H1 (cell line): ENCODE measurements at regions not wholly inside any gene's neighbourhood (a gene's known extent, or its start where the extent isn't known, plus 50 kb on each side); places are given as distances from the start of the nearest gene placed in this dataset.

Source experiments
- CTCF ChIA-PET: fragments of 300-600 bp; sonication (Branson Sonifier 250); formaldehyde crosslinking; loops from one replicate; lab custom pipeline; 2021; ENCODE audit not compliant: partially characterized antibody; lab: Charles Lee
- POLR2A ChIA-PET: fragments of 300-600 bp; sonication (Branson Sonifier 250); formaldehyde crosslinking; loops from one replicate; lab custom pipeline; 2021; ENCODE audit warnings: inconsistent platforms; ENCODE audit not compliant: partially characterized antibody; lab: Charles Lee
- DNase-seq, 2 experiments: peaks; one replicate each; pipeline versions ENCODE4 v3.0.0 to v3.0.0-alpha.2; 2010 to 2022; ENCODE audit warnings: low spot score in 2 of 2, low read depth in 1 of 2, mixed read lengths in 1 of 2
- FAIRE-seq: peaks from 2 replicates; lab custom pipeline; 2011; peaks lifted over from hg19 to GRCh38; lab: Jason Lieb, UNC
- H2AFZ ChIP-seq: 2 replicates; pipeline ENCODE4 v1.8.1; 2012; ENCODE audit warnings: low read length, inconsistent platforms
- H2AK5ac ChIP-seq: 2 replicates; pipeline ENCODE4 v1.6.1; 2013; ENCODE audit warnings: low read depth, low read length
- H2BK120ac ChIP-seq: replicated peaks from 2 replicates; pipeline ENCODE3; 2013; ENCODE audit warnings: low read depth, low read length, inconsistent platforms
- H2BK12ac ChIP-seq: 2 replicates; pipeline ENCODE4 v1.6.1; 2013; ENCODE audit warnings: low read depth, low read length
- H2BK15ac ChIP-seq: 2 replicates; pipeline ENCODE4 v1.6.1; 2013; ENCODE audit warnings: low read length
- H2BK20ac ChIP-seq: 2 replicates; pipeline ENCODE4 v1.6.1; 2013; ENCODE audit warnings: low read length
- H2BK5ac ChIP-seq: 2 replicates; pipeline ENCODE4 v1.6.1; 2013; ENCODE audit warnings: low read depth, low read length
- H3K14ac ChIP-seq: 2 replicates; pipeline ENCODE4 v1.6.1; 2013; ENCODE audit warnings: inconsistent platforms; ENCODE audit not compliant: insufficient read length
- H3K18ac ChIP-seq: 2 replicates; pipeline ENCODE4 v1.6.1; 2013; ENCODE audit warnings: low read length; ENCODE audit errors: extremely low read depth
- H3K23ac ChIP-seq: 2 replicates; pipeline ENCODE4 v1.6.1; 2013; ENCODE audit warnings: inconsistent platforms; ENCODE audit not compliant: insufficient read length
- H3K23me2 ChIP-seq: 2 replicates; pipeline ENCODE4 v1.6.1; 2013; ENCODE audit warnings: low read depth, low read length
- H3K27ac ChIP-seq: 2 replicates; pipeline ENCODE4 v1.6.1; 2011; ENCODE audit warnings: low read depth, low read length, inconsistent platforms
- H3K27me3 ChIP-seq, 4 experiments: replicated peaks in 1 of 4; 1 replicate in 1 of 4; 2 replicates in 3 of 4; pipeline versions ENCODE4 v1.6.1 to v1.8.1; 2011 to 2013; ENCODE audit warnings: low read length in 3 of 4, mild to moderate bottlenecking in 3 of 4, inconsistent platforms in 2 of 4, mixed read lengths in 2 of 4, moderate library complexity in 1 of 4; ENCODE audit not compliant: control insufficient read depth in 3 of 4, insufficient read depth in 3 of 4; ENCODE audit errors: extremely low read depth in 1 of 4
- H3K36me3 ChIP-seq, 4 experiments: 2 replicates each; pipeline versions ENCODE4 v1.6.1 to v1.8.1; 2011 to 2013; ENCODE audit warnings: mild to moderate bottlenecking in 4 of 4, low read length in 3 of 4, moderate library complexity in 2 of 4, control low read depth in 1 of 4, inconsistent platforms in 1 of 4; ENCODE audit not compliant: insufficient read depth in 4 of 4, control insufficient read depth in 2 of 4
- H3K4ac ChIP-seq: replicated peaks from 2 replicates; pipeline ENCODE3; 2013; ENCODE audit warnings: low read length, low read depth, mixed read lengths, inconsistent platforms; ENCODE audit not compliant: insufficient read length
- H3K4me1 ChIP-seq, 4 experiments: replicated peaks in 1 of 4; 1 replicate in 1 of 4; 2 replicates in 3 of 4; pipeline versions ENCODE4 v1.6.1 to v1.8.1; 2011 to 2013; ENCODE audit warnings: low read length in 3 of 4, inconsistent platforms in 2 of 4, mixed read lengths in 1 of 4; ENCODE audit not compliant: insufficient read depth in 4 of 4, control insufficient read depth in 3 of 4
- H3K4me2 ChIP-seq, 2 experiments: 2 replicates each; pipeline versions ENCODE4 v1.6.1 to v1.8.1; 2011 to 2013; ENCODE audit warnings: low read depth in 2 of 2, low read length in 2 of 2, control low read depth in 1 of 2, inconsistent platforms in 1 of 2, mild to moderate bottlenecking in 1 of 2; ENCODE audit not compliant: insufficient read depth in 1 of 2
- H3K4me3 ChIP-seq, 4 experiments: fragments of 200-600, 300-600 bp in 1 of 4; sonication (generic), shearing (Covaris generic), sonication (Bioruptor Twin) in 1 of 4; 2 replicates each; pipeline versions ENCODE4 v1.5.1 to v1.8.1; 2011 to 2016; ENCODE audit warnings: low read length in 4 of 4, low read depth in 3 of 4, control low read depth in 2 of 4, inconsistent platforms in 2 of 4, mild to moderate bottlenecking in 2 of 4, mixed read lengths in 1 of 4, moderate library complexity in 1 of 4; ENCODE audit not compliant: insufficient read depth in 2 of 4; ENCODE audit errors: extremely low read depth in 1 of 4
- H3K56ac ChIP-seq: replicated peaks from 2 replicates; pipeline ENCODE3; 2013; ENCODE audit warnings: low read depth, mild to moderate bottlenecking, mixed read lengths, low read length, inconsistent platforms; ENCODE audit not compliant: insufficient read length
- H3K79me1 ChIP-seq: 2 replicates; pipeline ENCODE4 v1.6.1; 2013; ENCODE audit warnings: low read depth, low read length, control low read depth
- H3K79me2 ChIP-seq, 2 experiments: 2 replicates each; pipeline versions ENCODE4 v1.6.1 to v1.8.1; 2012 to 2013; ENCODE audit warnings: low read length in 2 of 2, mild to moderate bottlenecking in 2 of 2, inconsistent platforms in 1 of 2; ENCODE audit not compliant: insufficient read depth in 2 of 2, control insufficient read depth in 1 of 2
- H3K9ac ChIP-seq, 4 experiments: replicated peaks in 1 of 4; 1 replicate in 1 of 4; 2 replicates in 3 of 4; pipeline versions ENCODE4 v1.6.1 to v1.8.1; 2011 to 2013; ENCODE audit warnings: low read depth in 3 of 4, low read length in 3 of 4, control low read depth in 2 of 4, mild to moderate bottlenecking in 2 of 4, moderate library complexity in 2 of 4, inconsistent platforms in 1 of 4; ENCODE audit errors: extremely low read depth in 1 of 4
- H3K9me3 ChIP-seq, 2 experiments: 2 replicates each; pipeline versions ENCODE4 v1.6.1 to v1.8.1; 2012 to 2013; ENCODE audit warnings: mild to moderate bottlenecking in 2 of 2, moderate library complexity in 2 of 2, control low read depth in 1 of 2, inconsistent platforms in 1 of 2, low read depth in 1 of 2, low read length in 1 of 2, mixed read lengths in 1 of 2; ENCODE audit not compliant: insufficient read depth in 2 of 2
- H4K20me1 ChIP-seq, 2 experiments: replicated peaks in 1 of 2; 2 replicates each; pipeline versions ENCODE3 to v1.8.1; 2011 to 2013; ENCODE audit warnings: inconsistent platforms in 2 of 2, low read length in 2 of 2, mild to moderate bottlenecking in 1 of 2; ENCODE audit not compliant: insufficient read depth in 2 of 2, control insufficient read depth in 1 of 2
- H4K5ac ChIP-seq: 2 replicates; pipeline ENCODE4 v1.6.1; 2013; ENCODE audit warnings: low read length, low read depth, mixed read lengths, inconsistent platforms; ENCODE audit not compliant: insufficient read length
- H4K8ac ChIP-seq: 2 replicates; pipeline ENCODE4 v1.8.0; 2013; ENCODE audit warnings: mild to moderate bottlenecking, moderate library complexity, low read length, inconsistent platforms; ENCODE audit not compliant: insufficient read depth; ENCODE audit errors: extremely low read depth
- H4K91ac ChIP-seq: replicated peaks from 2 replicates; pipeline ENCODE3; 2013; ENCODE audit warnings: low read length, mixed read lengths, inconsistent platforms; ENCODE audit not compliant: insufficient read length
- BRCA1 ChIP-seq: IDR thresholded peaks from 2 replicates; pipeline ENCODE4 v1.6.1; 2012; ENCODE audit warnings: low read depth, low read length, improper control_type of control experiment
- CREB1 ChIP-seq: IDR thresholded peaks from 2 replicates; pipeline ENCODE4 v1.6.1; 2012; ENCODE audit warnings: inconsistent platforms
- EP300 ChIP-seq, 2 experiments: IDR thresholded peaks; 1 replicate in 1 of 2; 2 replicates in 1 of 2; pipeline ENCODE4 v1.6.1; 2011 to 2012; ENCODE audit warnings: low read depth in 2 of 2, low read length in 2 of 2, mild to moderate bottlenecking in 2 of 2, borderline replicate concordance in 1 of 2, inconsistent platforms in 1 of 2, moderate library complexity in 1 of 2
- SIRT6 ChIP-seq: IDR thresholded peaks from one replicate; pipeline ENCODE4 v1.7.1; 2012; ENCODE audit warnings: low read length, inconsistent platforms
- TAF1 ChIP-seq: IDR thresholded peaks from 2 replicates; pipeline ENCODE4 v1.6.1; 2011; ENCODE audit warnings: mild to moderate bottlenecking, low read depth, low read length
- TAF7 ChIP-seq: optimal IDR thresholded peaks from 2 replicates; pipeline ENCODE3; 2011; ENCODE audit warnings: low read depth, mild to moderate bottlenecking, inconsistent platforms, low read length, moderate library complexity, borderline replicate concordance
- TCF12 ChIP-seq: IDR thresholded peaks from 2 replicates; pipeline ENCODE4 v1.6.1; 2011; ENCODE audit warnings: low read depth, mild to moderate bottlenecking, low read length
- ZNF274 ChIP-seq: IDR thresholded peaks from 2 replicates; pipeline ENCODE4 v1.7.0; 2012; ENCODE audit warnings: low read length, borderline replicate concordance; ENCODE audit errors: extremely low read depth
- WGBS, 2 experiments: shearing (Covaris generic) in 1 of 2; methylation state at CpG; one replicate each; pipeline versions ENCODE4 v1.1.6 to v1.1.7; 2013 to 2015; ENCODE audit warnings: low lambda C conversion rate in 2 of 2, mixed read lengths in 2 of 2, inconsistent platforms in 1 of 2, low coverage in 1 of 2, missing lambda C conversion rate in 1 of 2; ENCODE audit not compliant: insufficient replicate concordance in 2 of 2, insufficient coverage in 1 of 2, insufficient read length in 1 of 2; ENCODE audit errors: extremely low coverage in 1 of 2, missing lambda C conversion rate in 1 of 2; 5-methylcytosine and 5-hydroxymethylcytosine counted together

DNA sequence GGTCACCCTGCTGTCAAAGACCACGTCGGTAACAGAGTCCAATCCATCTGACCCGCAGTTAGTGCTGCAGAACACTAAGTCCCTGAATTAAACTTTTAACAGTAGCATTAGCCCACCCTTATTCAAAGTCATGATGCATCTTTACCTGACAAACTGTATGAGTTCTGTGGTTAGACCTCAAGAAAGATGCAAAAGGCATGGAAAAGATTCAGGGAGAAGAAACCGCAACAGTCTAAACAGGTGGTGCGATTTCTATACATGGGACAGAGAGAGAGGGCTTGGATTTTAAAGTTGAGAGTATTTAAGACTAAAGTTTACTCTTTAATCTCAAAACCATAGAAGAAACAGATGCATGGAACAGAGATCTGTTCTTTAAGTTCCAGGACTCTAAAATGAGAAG is 103.3 kb upstream of the NFE2L3 start:
- Histone ChIP-seq H3K4ac (no peak overlapping the region), H3K4me3 (no peak overlapping the region), H2BK120ac (no peak overlapping the region), H2BK15ac (no peak overlapping the region), H2BK12ac (no peak overlapping the region), H3K27ac (no peak overlapping the region), H2AK5ac (no peak overlapping the region), H3K27me3 (no peaks in the 10 kb centered on the region), H3K14ac (no peak overlapping the region), H3K9me3 (peaks cover 0 to 4% of the 10 kb centered on the region in 2 experiments; a peak in 2 of 4 replicates), H3K36me3 (no peaks in the 10 kb centered on the region), H4K91ac (no peak overlapping the region), H3K79me1 (no peaks in the 10 kb centered on the region), H3K4me2 (no peak overlapping the region), H3K23ac (no peak overlapping the region), H4K20me1 (no peaks in the 10 kb centered on the region), H3K23me2 (no peaks in the 10 kb centered on the region; the same call in 1 of the 2 replicates), H3K4me1 (no peaks in the 10 kb centered on the region), H2BK20ac (no peak overlapping the region), H2BK5ac (no peak overlapping the region), H4K5ac (no peak overlapping the region), H4K8ac (no peak overlapping the region), H3K79me2 (no peaks in the 10 kb centered on the region), H3K9ac (no peak overlapping the region), H2AFZ (no peak overlapping the region), H3K56ac (no peak overlapping the region), H3K18ac (no peak overlapping the region)
- no peak for DNase-seq
- WGBS, 2 experiments: 96% methylated on average over 5 of the region's 5 CpGs; no CpG with 5 or more reads in 1 of the 2 experiments
- FAIRE-seq: no peak
- CTCF ChIA-PET: interaction anchor here (1.5 to 1.8 kb wide), 2 partner anchors 42 to 154 kb away, joined by 4 to 5 read pairs; no protein-coding TSS in a partner anchor
- no peak for TF ChIP-seq TAF7
- no peak for TF ChIP-seq SIRT6
- no peak for TF ChIP-seq CREB1
- no peak for TF ChIP-seq TCF12
- TF ChIP-seq BRCA1: no peak
- no peak for TF ChIP-seq TAF1
- TF ChIP-seq ZNF274: no peak
- TF ChIP-seq EP300 (IDR thresholded peaks at IDR 0.05; ENCODE audit: borderline replicate concordance in 1 of 2, low read depth in 2 of 2, low read length in 2 of 2): no peak
- POLR2A ChIA-PET: no interaction called here
